ENCODE measurements at regions not wholly inside any gene's neighbourhood (a gene's known extent, or its start where the extent isn't known, plus 50 kb on each side); places are given as distances from the start of the nearest gene placed in this dataset.
A peak's percentile ranks its signal among the peaks of the same experiment; 100 is the strongest.

DNA sequence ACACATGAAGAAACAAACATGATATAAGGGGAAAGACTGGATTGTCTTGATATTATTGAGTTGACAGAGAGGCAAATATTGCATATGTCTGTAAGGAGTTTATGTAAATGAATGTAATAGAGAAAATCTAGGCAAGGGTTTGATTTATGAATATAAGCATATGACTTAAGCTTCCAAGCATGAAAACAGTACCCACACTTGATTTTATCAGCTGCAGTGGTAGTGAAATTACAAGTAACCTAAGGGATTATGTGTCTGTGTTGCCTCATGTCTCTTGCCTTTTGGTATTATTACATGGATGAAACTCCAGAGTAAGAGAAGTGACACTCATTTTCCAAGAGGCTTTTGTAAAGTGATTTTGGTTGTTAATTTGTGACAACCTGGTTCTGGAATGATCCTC lies 1678.9 kb downstream of the KCNT2 start:
- Histone ChIP-seq H3K27ac (ENCODE audit: low read depth, low read length) (no peak overlapping the region), H3K36me3 (ENCODE audit: control insufficient read depth in 1 of 2, insufficient read depth in 2 of 2, low read length in 2 of 2) (no peaks in the 10 kb centered on the region), H2AFZ (ENCODE audit: low read depth, low read length, poor library complexity, severe bottlenecking) (peak overlapping the region; percentile 68), H3K4me2 (ENCODE audit: low read length) (no peak overlapping the region), H3K79me2 (ENCODE audit: insufficient read depth, low read length) (no peaks in the 10 kb centered on the region), H3K9me3 (ENCODE audit: control insufficient read depth in 1 of 2, insufficient read depth in 1 of 2, low read depth in 1 of 2, low read length in 2 of 2) (no peaks in the 10 kb centered on the region), H3K4me3 (replicated peaks in 1 of 2; ENCODE audit: low read depth in 1 of 2, low read length in 2 of 2) (no peak overlapping the region), H4K20me1 (ENCODE audit: insufficient read depth) (no peaks in the 10 kb centered on the region), H3K9me2 (ENCODE audit: insufficient read depth) (no peaks in the 10 kb centered on the region), H3K27me3 (ENCODE audit: insufficient read depth, low read length) (no peaks in the 10 kb centered on the region), H3K9ac (ENCODE audit: low read length) (no peak overlapping the region), H3K4me1 (ENCODE audit: control insufficient read depth in 1 of 2, insufficient read depth in 2 of 2, low read length in 2 of 2) (no peaks in the 10 kb centered on the region)
- RAD21 ChIA-PET (ENCODE audit: low non-redundant PET in 1 of 2, low total read pairs in 2 of 2, uncharacterized antibody in 2 of 2, unreplicated experiment in 2 of 2), result no interaction called here
- POLR2A ChIA-PET, result no interaction called here
- CTCF ChIA-PET, result no interaction called here
- DNase-seq (ENCODE audit: low read depth, low spot score) (no peak), ATAC-seq (no peak)
- TF ChIP-seq ELF1 (IDR thresholded peaks at IDR 0.05; ENCODE audit: borderline replicate concordance, low read depth), result no peak
- TF ChIP-seq, protein P1, sequence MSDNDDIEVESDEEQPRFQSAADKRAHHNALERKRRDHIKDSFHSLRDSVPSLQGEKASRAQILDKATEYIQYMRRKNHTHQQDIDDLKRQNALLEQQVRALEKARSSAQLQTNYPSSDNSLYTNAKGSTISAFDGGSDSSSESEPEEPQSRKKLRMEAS (IDR thresholded peaks at IDR 0.05), result no peak
- no peak for TF ChIP-seq ZNF274 (IDR thresholded peaks at IDR 0.05; ENCODE audit: low read depth, low read length)
- TF ChIP-seq SIN3A (IDR thresholded peaks at IDR 0.05; ENCODE audit: low read depth), result no peak
- TF ChIP-seq EZH2 (IDR thresholded peaks at IDR 0.05), result no peak
- TF ChIP-seq FOSL1 (IDR thresholded peaks at IDR 0.05; ENCODE audit: low read depth), result no peak
- TF ChIP-seq, protein P2, sequence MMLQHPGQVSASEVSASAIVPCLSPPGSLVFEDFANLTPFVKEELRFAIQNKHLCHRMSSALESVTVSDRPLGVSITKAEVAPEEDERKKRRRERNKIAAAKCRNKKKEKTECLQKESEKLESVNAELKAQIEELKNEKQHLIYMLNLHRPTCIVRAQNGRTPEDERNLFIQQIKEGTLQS (IDR thresholded peaks at IDR 0.05), result no peak
- TF ChIP-seq POLR2A (IDR thresholded peaks at IDR 0.05; ENCODE audit: borderline replicate concordance, extremely low read depth, insufficient read depth, insufficient read length), result no peak
- TF ChIP-seq CEBPB (IDR thresholded peaks at IDR 0.05; ENCODE audit: low read depth), result no peak
- TF ChIP-seq SRF (IDR thresholded peaks at IDR 0.05; ENCODE audit: low read depth), result no peak
- TF ChIP-seq POLR2AphosphoS5 (IDR thresholded peaks at IDR 0.05; ENCODE audit: low read depth, low read length), result no peak
- TF ChIP-seq, protein P3, sequence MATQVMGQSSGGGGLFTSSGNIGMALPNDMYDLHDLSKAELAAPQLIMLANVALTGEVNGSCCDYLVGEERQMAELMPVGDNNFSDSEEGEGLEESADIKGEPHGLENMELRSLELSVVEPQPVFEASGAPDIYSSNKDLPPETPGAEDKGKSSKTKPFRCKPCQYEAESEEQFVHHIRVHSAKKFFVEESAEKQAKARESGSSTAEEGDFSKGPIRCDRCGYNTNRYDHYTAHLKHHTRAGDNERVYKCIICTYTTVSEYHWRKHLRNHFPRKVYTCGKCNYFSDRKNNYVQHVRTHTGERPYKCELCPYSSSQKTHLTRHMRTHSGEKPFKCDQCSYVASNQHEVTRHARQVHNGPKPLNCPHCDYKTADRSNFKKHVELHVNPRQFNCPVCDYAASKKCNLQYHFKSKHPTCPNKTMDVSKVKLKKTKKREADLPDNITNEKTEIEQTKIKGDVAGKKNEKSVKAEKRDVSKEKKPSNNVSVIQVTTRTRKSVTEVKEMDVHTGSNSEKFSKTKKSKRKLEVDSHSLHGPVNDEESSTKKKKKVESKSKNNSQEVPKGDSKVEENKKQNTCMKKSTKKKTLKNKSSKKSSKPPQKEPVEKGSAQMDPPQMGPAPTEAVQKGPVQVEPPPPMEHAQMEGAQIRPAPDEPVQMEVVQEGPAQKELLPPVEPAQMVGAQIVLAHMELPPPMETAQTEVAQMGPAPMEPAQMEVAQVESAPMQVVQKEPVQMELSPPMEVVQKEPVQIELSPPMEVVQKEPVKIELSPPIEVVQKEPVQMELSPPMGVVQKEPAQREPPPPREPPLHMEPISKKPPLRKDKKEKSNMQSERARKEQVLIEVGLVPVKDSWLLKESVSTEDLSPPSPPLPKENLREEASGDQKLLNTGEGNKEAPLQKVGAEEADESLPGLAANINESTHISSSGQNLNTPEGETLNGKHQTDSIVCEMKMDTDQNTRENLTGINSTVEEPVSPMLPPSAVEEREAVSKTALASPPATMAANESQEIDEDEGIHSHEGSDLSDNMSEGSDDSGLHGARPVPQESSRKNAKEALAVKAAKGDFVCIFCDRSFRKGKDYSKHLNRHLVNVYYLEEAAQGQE (IDR thresholded peaks at IDR 0.05; ENCODE audit: low read depth), result no peak
- no peak for TF ChIP-seq CBX3 (IDR thresholded peaks at IDR 0.05; ENCODE audit: low read depth)
- TF ChIP-seq TCF7L2 (IDR thresholded peaks at IDR 0.05; ENCODE audit: borderline replicate concordance, extremely low read depth, insufficient read depth, insufficient read length), result no peak
- no peak for TF ChIP-seq SP1 (IDR thresholded peaks at IDR 0.05; ENCODE audit: low read depth)
- no peak for TF ChIP-seq EZH2phosphoT487 (IDR thresholded peaks at IDR 0.05; ENCODE audit: borderline replicate concordance)
- TF ChIP-seq RAD21 (IDR thresholded peaks at IDR 0.05; ENCODE audit: low read depth), result no peak
- no peak for TF ChIP-seq YY1 (IDR thresholded peaks at IDR 0.05; ENCODE audit: extremely low read depth, insufficient replicate concordance, low read depth, low read length)
- TF ChIP-seq, protein P4, sequence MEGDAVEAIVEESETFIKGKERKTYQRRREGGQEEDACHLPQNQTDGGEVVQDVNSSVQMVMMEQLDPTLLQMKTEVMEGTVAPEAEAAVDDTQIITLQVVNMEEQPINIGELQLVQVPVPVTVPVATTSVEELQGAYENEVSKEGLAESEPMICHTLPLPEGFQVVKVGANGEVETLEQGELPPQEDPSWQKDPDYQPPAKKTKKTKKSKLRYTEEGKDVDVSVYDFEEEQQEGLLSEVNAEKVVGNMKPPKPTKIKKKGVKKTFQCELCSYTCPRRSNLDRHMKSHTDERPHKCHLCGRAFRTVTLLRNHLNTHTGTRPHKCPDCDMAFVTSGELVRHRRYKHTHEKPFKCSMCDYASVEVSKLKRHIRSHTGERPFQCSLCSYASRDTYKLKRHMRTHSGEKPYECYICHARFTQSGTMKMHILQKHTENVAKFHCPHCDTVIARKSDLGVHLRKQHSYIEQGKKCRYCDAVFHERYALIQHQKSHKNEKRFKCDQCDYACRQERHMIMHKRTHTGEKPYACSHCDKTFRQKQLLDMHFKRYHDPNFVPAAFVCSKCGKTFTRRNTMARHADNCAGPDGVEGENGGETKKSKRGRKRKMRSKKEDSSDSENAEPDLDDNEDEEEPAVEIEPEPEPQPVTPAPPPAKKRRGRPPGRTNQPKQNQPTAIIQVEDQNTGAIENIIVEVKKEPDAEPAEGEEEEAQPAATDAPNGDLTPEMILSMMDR (IDR thresholded peaks at IDR 0.05 in 2 of 3, conservative IDR thresholded peaks at IDR 0.05 in 1 of 3; ENCODE audit: borderline replicate concordance in 1 of 3, insufficient read depth in 1 of 3, low read depth in 2 of 3, low read length in 2 of 3), result no peak
- TF ChIP-seq, protein P5, sequence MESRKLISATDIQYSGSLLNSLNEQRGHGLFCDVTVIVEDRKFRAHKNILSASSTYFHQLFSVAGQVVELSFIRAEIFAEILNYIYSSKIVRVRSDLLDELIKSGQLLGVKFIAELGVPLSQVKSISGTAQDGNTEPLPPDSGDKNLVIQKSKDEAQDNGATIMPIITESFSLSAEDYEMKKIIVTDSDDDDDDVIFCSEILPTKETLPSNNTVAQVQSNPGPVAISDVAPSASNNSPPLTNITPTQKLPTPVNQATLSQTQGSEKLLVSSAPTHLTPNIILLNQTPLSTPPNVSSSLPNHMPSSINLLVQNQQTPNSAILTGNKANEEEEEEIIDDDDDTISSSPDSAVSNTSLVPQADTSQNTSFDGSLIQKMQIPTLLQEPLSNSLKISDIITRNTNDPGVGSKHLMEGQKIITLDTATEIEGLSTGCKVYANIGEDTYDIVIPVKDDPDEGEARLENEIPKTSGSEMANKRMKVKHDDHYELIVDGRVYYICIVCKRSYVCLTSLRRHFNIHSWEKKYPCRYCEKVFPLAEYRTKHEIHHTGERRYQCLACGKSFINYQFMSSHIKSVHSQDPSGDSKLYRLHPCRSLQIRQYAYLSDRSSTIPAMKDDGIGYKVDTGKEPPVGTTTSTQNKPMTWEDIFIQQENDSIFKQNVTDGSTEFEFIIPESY (IDR thresholded peaks at IDR 0.05; ENCODE audit: extremely low read depth, insufficient replicate concordance, low read length), result no peak
- BruUV-seq (replicated peaks), result no TSS peak
- intact Hi-C loops (cut with micrococcal nuclease), result no loop called here

Measured in HCT116 (cell line).